GM12878 (cell line): ENCODE measurements at regions not wholly inside any gene's neighbourhood (a gene's known extent, or its start where the extent isn't known, plus 50 kb on each side); places are given as distances from the start of the nearest gene placed in this dataset.

ENCODE experiments used
- ATAC-seq: fragments of 200-7000 bp; cut with Tn5 transposase; 3 replicates; pipeline ENCODE4 v1.9.1; 2020; ENCODE audit warnings: mild to moderate bottlenecking, moderate library complexity
- BruUV-seq: library from RNA; stranded (reverse); fragments of 400-500 nt; replicated peaks from 2 replicates; lab custom pipeline; 2021; lab: Mats Ljungman, UMichigan
- CTCF ChIA-PET: fragments of 300-600 bp; sonication (Branson Sonifier 250); formaldehyde crosslinking; extraction: SDS; loops from one replicate; lab custom pipeline; 2021; ENCODE audit warnings: inconsistent platforms; lab: Yijun Ruan, JAX
- POLR2A ChIA-PET: fragments of 350-600 bp; formaldehyde crosslinking; extraction: SDS; loops from one replicate; lab custom pipeline; 2021; ENCODE audit warnings: inconsistent platforms; lab: Charles Lee
- RAD21 ChIA-PET: fragments of 300-600 bp; sonication (Branson Sonifier 250); formaldehyde crosslinking; loops from one replicate; lab custom pipeline; 2023; ENCODE audit warnings: antibody characterized with exemption; ENCODE audit not compliant: unreplicated experiment; lab: Charles Lee
- SMC1A ChIA-PET: fragments of 300-600 bp; sonication (Branson Sonifier 250); formaldehyde crosslinking; loops from one replicate; lab custom pipeline; 2023; ENCODE audit not compliant: unreplicated experiment, uncharacterized antibody; lab: Charles Lee
- DNase-seq: peaks from one replicate; pipeline ENCODE4 v3.0.0-alpha.2; 2011; ENCODE audit warnings: low read depth, low spot score
- FAIRE-seq: peaks from 3 replicates; lab custom pipeline; 2011; peaks lifted over from hg19 to GRCh38; lab: Jason Lieb, UNC
- H2AFZ ChIP-seq: 2 replicates; pipeline ENCODE4 v1.6.0; 2011; ENCODE audit warnings: low read depth, low read length, control low read depth; ENCODE audit not compliant: control insufficient read depth
- H3K27ac ChIP-seq: 2 replicates; pipeline ENCODE4 v1.5.1; 2011; ENCODE audit warnings: control low read depth; ENCODE audit not compliant: control insufficient read depth, insufficient read depth
- H3K27me3 ChIP-seq, 2 experiments: replicated peaks in 1 of 2; 2 replicates each; pipeline versions ENCODE4 v1.6.0 to v1.6.1; 2011; ENCODE audit warnings: low read length in 1 of 2; ENCODE audit not compliant: control insufficient read depth in 2 of 2, insufficient read depth in 2 of 2
- H3K36me3 ChIP-seq, 2 experiments: 2 replicates each; pipeline ENCODE4 v1.5.1; 2011; ENCODE audit warnings: low read length in 1 of 2; ENCODE audit not compliant: control insufficient read depth in 2 of 2, insufficient read depth in 2 of 2
- H3K4me1 ChIP-seq: 2 replicates; pipeline ENCODE4 v1.6.1; 2011; ENCODE audit warnings: mild to moderate bottlenecking, low read length, moderate library complexity, mixed read lengths; ENCODE audit not compliant: control insufficient read depth, insufficient read depth
- H3K4me2 ChIP-seq: 2 replicates; pipeline ENCODE4 v1.6.0; 2011; ENCODE audit warnings: control low read depth; ENCODE audit not compliant: control insufficient read depth, insufficient read depth
- H3K4me3 ChIP-seq: fragments of 200-600 bp; sonication (generic); 2 replicates; pipeline ENCODE4 v1.5.1; 2016
- H3K79me2 ChIP-seq: 2 replicates; pipeline ENCODE4 v1.6.0; 2011; ENCODE audit warnings: low read length; ENCODE audit not compliant: control insufficient read depth, insufficient read depth
- H3K9ac ChIP-seq: 2 replicates; pipeline ENCODE4 v1.8.0; 2011; ENCODE audit warnings: low read length, control low read depth, mixed read lengths; ENCODE audit not compliant: control insufficient read depth, insufficient read depth
- H3K9me3 ChIP-seq: replicated peaks from 3 replicates; pipeline ENCODE4 v1.5.1; 2011; ENCODE audit warnings: mild to moderate bottlenecking, low read length; ENCODE audit not compliant: control insufficient read depth, insufficient read depth
- H4K20me1 ChIP-seq: 2 replicates; pipeline ENCODE4 v1.6.0; 2011; ENCODE audit not compliant: control insufficient read depth, insufficient read depth
- ASH2L ChIP-seq: fragments of 300-600, 200-600 bp; sonication (generic); IDR thresholded peaks from 2 replicates; pipeline ENCODE4 v1.6.1; 2017; ENCODE audit warnings: low read depth, mild to moderate bottlenecking, borderline replicate concordance
- CREB1 ChIP-seq: IDR thresholded peaks from 2 replicates; pipeline ENCODE4 v1.6.1; 2012; ENCODE audit warnings: low read depth, mild to moderate bottlenecking, inconsistent platforms
- JUND ChIP-seq: IDR thresholded peaks from 2 replicates; pipeline ENCODE4 v1.6.1; 2012; ENCODE audit warnings: low read depth, mild to moderate bottlenecking, low read length, improper control_type of control experiment, moderate library complexity
- NBN ChIP-seq: fragments of 450-650 bp; IDR thresholded peaks from 2 replicates; pipeline ENCODE4 v1.6.1; 2016
- NR2C1 ChIP-seq: fragments of 450-650 bp; IDR thresholded peaks from 2 replicates; pipeline ENCODE4 v1.6.1; 2017; ENCODE audit warnings: antibody characterized with exemption, mild to moderate bottlenecking, moderate library complexity
- NR2C2 ChIP-seq: IDR thresholded peaks from 2 replicates; pipeline ENCODE4 v1.6.1; 2011; ENCODE audit warnings: borderline replicate concordance, low read depth; ENCODE audit not compliant: control insufficient read depth, insufficient read length
- PAX8 ChIP-seq: fragments of 450-650 bp; IDR thresholded peaks from 2 replicates; pipeline ENCODE4 v1.6.1; 2017; ENCODE audit warnings: mild to moderate bottlenecking, moderate library complexity
- RB1 ChIP-seq: fragments of 450-650 bp; formaldehyde crosslinking; IDR thresholded peaks from 2 replicates; pipeline ENCODE4 v1.6.1; 2017; ENCODE audit warnings: mild to moderate bottlenecking, borderline replicate concordance
- SMC3 ChIP-seq: IDR thresholded peaks from 2 replicates; pipeline ENCODE4 v1.6.1; 2011; ENCODE audit warnings: low read length, improper control_type of control experiment, borderline replicate concordance
- SREBF1 ChIP-seq: IDR thresholded peaks from 2 replicates; pipeline ENCODE4 v1.6.1; 2012; ENCODE audit warnings: mild to moderate bottlenecking, low read length
- STAT3 ChIP-seq: IDR thresholded peaks from 2 replicates; pipeline ENCODE4 v1.6.1; 2011; ENCODE audit warnings: low read depth, low read length, improper control_type of control experiment
- ZBED1 ChIP-seq: IDR thresholded peaks from 2 replicates; pipeline ENCODE4 v1.6.1; 2016; ENCODE audit warnings: borderline replicate concordance
- ZNF217 ChIP-seq: fragments of 450-650 bp; IDR thresholded peaks from 2 replicates; pipeline ENCODE4 v1.6.1; 2017; ENCODE audit warnings: antibody characterized with exemption, mild to moderate bottlenecking
- ZNF24 ChIP-seq: fragments of 450-650 bp; IDR thresholded peaks from 2 replicates; pipeline ENCODE4 v1.6.1; 2017; ENCODE audit warnings: antibody characterized with exemption, mild to moderate bottlenecking
- WGBS: methylation state at CpG from one replicate; pipeline ENCODE4 v1.1.6; 2016; ENCODE audit warnings: low lambda C conversion rate; ENCODE audit not compliant: insufficient replicate concordance, insufficient coverage; ENCODE audit errors: missing lambda C conversion rate; 5-methylcytosine and 5-hydroxymethylcytosine counted together
- in situ Hi-C: fragments of 300-500 bp; cut with MboI; formaldehyde crosslinking; loops from 9 replicates; pipeline ENCODE4 v1.14.3; 2018; ENCODE audit warnings: mixed read lengths
- intact Hi-C: fragments of 100-400 bp; cut with micrococcal nuclease; formaldehyde crosslinking; loops from one replicate; pipeline ENCODE4 v1.14.2; 2022; ENCODE audit not compliant: unreplicated experiment
- TF ChIP-seq, protein P1 (sequence below): fragments of 450-650 bp; IDR thresholded peaks from 2 replicates; pipeline ENCODE4 v1.6.1; 2017; ENCODE audit warnings: borderline replicate concordance
- TF ChIP-seq, protein P2 (sequence below): fragments of 150-350 bp; IDR thresholded peaks from 2 replicates; pipeline ENCODE4 v1.6.1; 2014; ENCODE audit warnings: mild to moderate bottlenecking, low read depth, low read length
- TF ChIP-seq, protein P3 (sequence below): IDR thresholded peaks from 2 replicates; pipeline ENCODE4 v1.6.1; 2011; ENCODE audit warnings: mild to moderate bottlenecking, low read depth, low read length, moderate library complexity; ENCODE audit not compliant: insufficient replicate concordance

DNA sequence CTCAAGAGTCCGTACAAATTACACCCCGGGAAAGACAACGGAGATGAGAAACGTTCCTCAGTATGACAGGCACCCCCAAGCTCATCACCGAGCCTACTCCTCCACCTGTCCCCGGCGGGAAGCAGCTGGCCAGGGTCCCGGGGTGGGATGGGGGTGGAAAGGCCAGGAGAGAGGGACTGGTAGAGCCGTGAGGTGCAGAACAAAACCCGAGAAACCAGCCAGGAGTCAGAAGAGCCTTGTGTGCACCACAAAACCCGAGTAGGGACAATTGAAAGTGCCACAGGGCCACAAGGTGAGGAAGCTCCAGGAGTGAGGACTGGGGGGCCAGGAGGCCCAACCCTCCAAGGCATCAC, 75.5 kb upstream of the SALL3 start:
- no peaks in the 10 kb centered on the region for H3K27me3 ChIP-seq
- no peak overlapping the region for H2AFZ ChIP-seq
- no peak overlapping the region for H3K4me2 ChIP-seq
- DNase-seq (no peak), ATAC-seq (no peak), FAIRE-seq (no peak)
- H3K27ac ChIP-seq, result no peak overlapping the region
- SMC1A ChIA-PET, result no interaction called here
- H3K4me3 ChIP-seq, result no peak overlapping the region
- no peaks in the 10 kb centered on the region for H4K20me1 ChIP-seq
- H3K9ac ChIP-seq, result no peak overlapping the region
- in situ Hi-C loops (no loop called here), intact Hi-C loops (no loop called here)
- BruUV-seq, result no TSS peak
- H3K36me3 ChIP-seq, result no peaks in the 10 kb centered on the region
- POLR2A ChIA-PET, result no interaction called here
- no peaks in the 10 kb centered on the region for H3K79me2 ChIP-seq
- no peaks in the 10 kb centered on the region for H3K4me1 ChIP-seq
- RAD21 ChIA-PET, result no interaction called here
- TF ChIP-seq PAX8 (no peak), CREB1 (no peak), NR2C1 (no peak), NBN (no peak), STAT3 (no peak)
- CTCF ChIA-PET, result no interaction called here
- no peaks in the 10 kb centered on the region for H3K9me3 ChIP-seq
- WGBS, result 17% methylated on average over 10 of the region's 11 CpGs

DNA sequence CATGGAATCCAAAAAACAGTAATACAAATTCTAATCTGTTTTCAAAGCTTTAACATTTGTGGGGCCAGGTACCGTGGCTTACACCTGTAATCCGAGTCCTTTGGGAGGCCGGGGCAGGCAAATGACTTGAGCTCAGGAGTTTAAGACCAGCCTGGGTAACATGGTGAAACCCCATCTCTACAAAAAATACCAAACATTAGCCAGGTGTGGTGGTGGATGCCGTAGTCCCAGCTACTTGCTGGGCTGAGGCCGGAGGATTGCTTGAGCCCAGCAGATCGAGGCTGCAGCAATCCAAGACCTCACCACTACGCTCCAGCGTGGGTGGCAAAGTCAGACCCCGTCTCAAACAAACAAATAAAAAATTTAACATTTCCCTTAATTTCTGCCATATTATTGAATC, 74.3 kb upstream of the SALL3 start:
- WGBS, result 62% methylated on average over 8 of the region's 9 CpGs
- CTCF ChIA-PET, result no interaction called here
- Histone ChIP-seq H3K4me1 (no peaks in the 10 kb centered on the region), H2AFZ (no peak overlapping the region), H3K9me3 (no peaks in the 10 kb centered on the region), H3K36me3 (no peaks in the 10 kb centered on the region), H4K20me1 (no peaks in the 10 kb centered on the region), H3K4me2 (no peak overlapping the region), H3K27ac (no peak overlapping the region), H3K9ac (no peak overlapping the region), H3K4me3 (no peak overlapping the region), H3K27me3 (no peaks in the 10 kb centered on the region), H3K79me2 (no peaks in the 10 kb centered on the region)
- ATAC-seq (no peak), FAIRE-seq (no peak), DNase-seq (no peak)
- SMC1A ChIA-PET, result no interaction called here
- intact Hi-C loops, result no loop called here
- RAD21 ChIA-PET, result no interaction called here
- POLR2A ChIA-PET, result no interaction called here
- no TSS peak for BruUV-seq
- in situ Hi-C loops, result no loop called here
- no peak for TF ChIP-seq ZNF217
- TF ChIP-seq ZNF24, result no peak
- TF ChIP-seq ZBED1, result no peak
- TF ChIP-seq, protein P1, sequence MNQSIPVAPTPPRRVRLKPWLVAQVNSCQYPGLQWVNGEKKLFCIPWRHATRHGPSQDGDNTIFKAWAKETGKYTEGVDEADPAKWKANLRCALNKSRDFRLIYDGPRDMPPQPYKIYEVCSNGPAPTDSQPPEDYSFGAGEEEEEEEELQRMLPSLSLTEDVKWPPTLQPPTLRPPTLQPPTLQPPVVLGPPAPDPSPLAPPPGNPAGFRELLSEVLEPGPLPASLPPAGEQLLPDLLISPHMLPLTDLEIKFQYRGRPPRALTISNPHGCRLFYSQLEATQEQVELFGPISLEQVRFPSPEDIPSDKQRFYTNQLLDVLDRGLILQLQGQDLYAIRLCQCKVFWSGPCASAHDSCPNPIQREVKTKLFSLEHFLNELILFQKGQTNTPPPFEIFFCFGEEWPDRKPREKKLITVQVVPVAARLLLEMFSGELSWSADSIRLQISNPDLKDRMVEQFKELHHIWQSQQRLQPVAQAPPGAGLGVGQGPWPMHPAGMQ, result no peak
- TF ChIP-seq, protein P2, sequence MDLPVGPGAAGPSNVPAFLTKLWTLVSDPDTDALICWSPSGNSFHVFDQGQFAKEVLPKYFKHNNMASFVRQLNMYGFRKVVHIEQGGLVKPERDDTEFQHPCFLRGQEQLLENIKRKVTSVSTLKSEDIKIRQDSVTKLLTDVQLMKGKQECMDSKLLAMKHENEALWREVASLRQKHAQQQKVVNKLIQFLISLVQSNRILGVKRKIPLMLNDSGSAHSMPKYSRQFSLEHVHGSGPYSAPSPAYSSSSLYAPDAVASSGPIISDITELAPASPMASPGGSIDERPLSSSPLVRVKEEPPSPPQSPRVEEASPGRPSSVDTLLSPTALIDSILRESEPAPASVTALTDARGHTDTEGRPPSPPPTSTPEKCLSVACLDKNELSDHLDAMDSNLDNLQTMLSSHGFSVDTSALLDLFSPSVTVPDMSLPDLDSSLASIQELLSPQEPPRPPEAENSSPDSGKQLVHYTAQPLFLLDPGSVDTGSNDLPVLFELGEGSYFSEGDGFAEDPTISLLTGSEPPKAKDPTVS, result no peak
- no peak for TF ChIP-seq SREBF1
- TF ChIP-seq JUND, result no peak
- TF ChIP-seq NR2C2, result no peak
- no peak for TF ChIP-seq RB1
- TF ChIP-seq, protein P3, sequence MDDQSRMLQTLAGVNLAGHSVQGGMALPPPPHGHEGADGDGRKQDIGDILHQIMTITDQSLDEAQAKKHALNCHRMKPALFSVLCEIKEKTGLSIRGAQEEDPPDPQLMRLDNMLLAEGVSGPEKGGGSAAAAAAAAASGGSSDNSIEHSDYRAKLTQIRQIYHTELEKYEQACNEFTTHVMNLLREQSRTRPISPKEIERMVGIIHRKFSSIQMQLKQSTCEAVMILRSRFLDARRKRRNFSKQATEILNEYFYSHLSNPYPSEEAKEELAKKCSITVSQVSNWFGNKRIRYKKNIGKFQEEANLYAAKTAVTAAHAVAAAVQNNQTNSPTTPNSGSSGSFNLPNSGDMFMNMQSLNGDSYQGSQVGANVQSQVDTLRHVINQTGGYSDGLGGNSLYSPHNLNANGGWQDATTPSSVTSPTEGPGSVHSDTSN, result no peak
- TF ChIP-seq SMC3, result no peak
- no peak for TF ChIP-seq ASH2L
